ENCODE measurements at regions not wholly inside any gene's neighbourhood (a gene's known extent, or its start where the extent isn't known, plus 50 kb on each side); places are given as distances from the start of the nearest gene placed in this dataset.
"Not testable (repeated sequence)": the region's sequence is repeated elsewhere in the genome, so short reads cannot be mapped to it uniquely, and the experiment has no call there.

- WGBS: 77% methylated on average over 6 of the region's 6 CpGs
- H3K27me3 ChIP-seq (ENCODE audit: control insufficient read depth in 2 of 2, insufficient read depth in 1 of 2, low read length in 1 of 2); H3K36me3 ChIP-seq (ENCODE audit: control insufficient read depth in 2 of 2, insufficient read depth in 2 of 2, low read length in 1 of 2); H3K9me3 ChIP-seq (ENCODE audit: control insufficient read depth in 2 of 2, insufficient read depth in 1 of 2, low read length in 1 of 2); DNase-seq (ENCODE audit: low read depth in 6 of 9, low spot score in 9 of 9); H3K27ac ChIP-seq (ENCODE audit: low read depth in 1 of 2, low read length in 1 of 2); H3K4me1 ChIP-seq (ENCODE audit: control insufficient read depth in 2 of 2, insufficient read depth in 2 of 2, low read length in 2 of 2); H3K4me3 ChIP-seq (ENCODE audit: low read length in 2 of 2): not testable (repeated sequence)
Measured at GRCh38 chr12:42708374-42708773, 118.8 kb upstream of the PRICKLE1 start.

GRCh38 chr12:42707312-42708226, 118.0 kb upstream of the PRICKLE1 start:
- H3K4me1 ChIP-seq (ENCODE audit: control insufficient read depth in 2 of 2, insufficient read depth in 2 of 2, low read length in 2 of 2): no peaks in the 10 kb centered on the region
- WGBS: 94% methylated on average over 11 of the region's 11 CpGs
- H3K4me3 ChIP-seq (ENCODE audit: low read length in 2 of 2): no peak overlapping the region
- no peaks in the 10 kb centered on the region for H3K9me3 ChIP-seq (ENCODE audit: control insufficient read depth in 2 of 2, insufficient read depth in 1 of 2, low read length in 1 of 2)
- no peak overlapping the region for H3K27ac ChIP-seq (ENCODE audit: low read depth in 1 of 2, low read length in 1 of 2)
- H3K36me3 ChIP-seq (ENCODE audit: control insufficient read depth in 2 of 2, insufficient read depth in 2 of 2, low read length in 1 of 2): no peaks in the 10 kb centered on the region
- H3K27me3 ChIP-seq (ENCODE audit: control insufficient read depth in 2 of 2, insufficient read depth in 1 of 2, low read length in 1 of 2): no peaks in the 10 kb centered on the region
- no peak for DNase-seq (ENCODE audit: low read depth in 6 of 9, low spot score in 9 of 9)

GRCh38 chr12:42706321-42706720, 116.8 kb upstream of the PRICKLE1 start:
- no peak for DNase-seq (ENCODE audit: low read depth in 6 of 9, low spot score in 9 of 9)
- WGBS: 99% methylated on average over 1 of the region's 1 CpG
- H3K27ac ChIP-seq (ENCODE audit: low read depth in 1 of 2, low read length in 1 of 2): no peak overlapping the region

GRCh38 chr12:42705863-42706262, 116.3 kb upstream of the PRICKLE1 start:
- Histone ChIP-seq H3K27me3 (ENCODE audit: control insufficient read depth in 2 of 2, insufficient read depth in 1 of 2, low read length in 1 of 2) (no peaks in the 10 kb centered on the region), H3K4me1 (ENCODE audit: control insufficient read depth in 2 of 2, insufficient read depth in 2 of 2, low read length in 2 of 2) (no peaks in the 10 kb centered on the region), H3K9me3 (ENCODE audit: control insufficient read depth in 2 of 2, insufficient read depth in 1 of 2, low read length in 1 of 2) (no peaks in the 10 kb centered on the region), H3K27ac (ENCODE audit: low read depth in 1 of 2, low read length in 1 of 2) (no peak overlapping the region), H3K4me3 (ENCODE audit: low read length in 2 of 2) (no peak overlapping the region), H3K36me3 (ENCODE audit: control insufficient read depth in 2 of 2, insufficient read depth in 2 of 2, low read length in 1 of 2) (no peaks in the 10 kb centered on the region)
- no peak for DNase-seq (ENCODE audit: low read depth in 6 of 9, low spot score in 9 of 9)
- 73% methylated on average over 4 of the region's 4 CpGs for WGBS

More at GRCh38 chr12:42706321-42706720, 116.8 kb upstream of the PRICKLE1 start:
- H3K4me1 ChIP-seq (ENCODE audit: control insufficient read depth in 2 of 2, insufficient read depth in 2 of 2, low read length in 2 of 2): no peaks in the 10 kb centered on the region
- H3K9me3 ChIP-seq (ENCODE audit: control insufficient read depth in 2 of 2, insufficient read depth in 1 of 2, low read length in 1 of 2): no peaks in the 10 kb centered on the region
- H3K27me3 ChIP-seq (ENCODE audit: control insufficient read depth in 2 of 2, insufficient read depth in 1 of 2, low read length in 1 of 2): no peaks in the 10 kb centered on the region
- H3K4me3 ChIP-seq (ENCODE audit: low read length in 2 of 2): no peak overlapping the region
- no peaks in the 10 kb centered on the region for H3K36me3 ChIP-seq (ENCODE audit: control insufficient read depth in 2 of 2, insufficient read depth in 2 of 2, low read length in 1 of 2)

GRCh38 chr12:42704810-42705401, 115.4 kb upstream of the PRICKLE1 start:
- H3K27me3 ChIP-seq (ENCODE audit: control insufficient read depth in 2 of 2, insufficient read depth in 1 of 2, low read length in 1 of 2): no peaks in the 10 kb centered on the region
- H3K27ac ChIP-seq (ENCODE audit: low read depth in 1 of 2, low read length in 1 of 2): no peak overlapping the region
- H3K36me3 ChIP-seq (ENCODE audit: control insufficient read depth in 2 of 2, insufficient read depth in 2 of 2, low read length in 1 of 2): no peaks in the 10 kb centered on the region
- WGBS: 53% methylated on average over 2 of the region's 2 CpGs
- no peaks in the 10 kb centered on the region for H3K4me1 ChIP-seq (ENCODE audit: control insufficient read depth in 2 of 2, insufficient read depth in 2 of 2, low read length in 2 of 2)
- H3K9me3 ChIP-seq (ENCODE audit: control insufficient read depth in 2 of 2, insufficient read depth in 1 of 2, low read length in 1 of 2): no peaks in the 10 kb centered on the region
- DNase-seq (ENCODE audit: low read depth in 6 of 9, low spot score in 9 of 9): no peak
- no peak overlapping the region for H3K4me3 ChIP-seq (ENCODE audit: low read length in 2 of 2)

- Histone ChIP-seq H3K4me1 (ENCODE audit: control insufficient read depth in 2 of 2, insufficient read depth in 2 of 2, low read length in 2 of 2) (no peaks in the 10 kb centered on the region), H3K36me3 (ENCODE audit: control insufficient read depth in 2 of 2, insufficient read depth in 2 of 2, low read length in 1 of 2) (no peaks in the 10 kb centered on the region), H3K27me3 (ENCODE audit: control insufficient read depth in 2 of 2, insufficient read depth in 1 of 2, low read length in 1 of 2) (no peaks in the 10 kb centered on the region), H3K27ac (ENCODE audit: low read depth in 1 of 2, low read length in 1 of 2) (no peak overlapping the region), H3K9me3 (ENCODE audit: control insufficient read depth in 2 of 2, insufficient read depth in 1 of 2, low read length in 1 of 2) (peaks cover 0 to 4% of the 10 kb centered on the region in 2 donors), H3K4me3 (ENCODE audit: low read length in 2 of 2) (no peak overlapping the region)
- no peak for DNase-seq (ENCODE audit: low read depth in 6 of 9, low spot score in 9 of 9)
Measured at GRCh38 chr12:42704340-42704739, 114.8 kb upstream of the PRICKLE1 start.

GRCh38 chr12:42701084-42701483, 111.5 kb upstream of the PRICKLE1 start:
- DNase-seq (ENCODE audit: low read depth in 6 of 9, low spot score in 9 of 9): no peak
- H3K4me3 ChIP-seq (ENCODE audit: low read length in 2 of 2): no peak overlapping the region
- no peaks in the 10 kb centered on the region for H3K4me1 ChIP-seq (ENCODE audit: control insufficient read depth in 2 of 2, insufficient read depth in 2 of 2, low read length in 2 of 2)
- WGBS: 85% methylated on average over 3 of the region's 3 CpGs
- peaks cover 0 to 4% of the 10 kb centered on the region in 2 donors for H3K9me3 ChIP-seq (ENCODE audit: control insufficient read depth in 2 of 2, insufficient read depth in 1 of 2, low read length in 1 of 2)
- H3K27ac ChIP-seq (ENCODE audit: low read depth in 1 of 2, low read length in 1 of 2): no peak overlapping the region
- no peaks in the 10 kb centered on the region for H3K27me3 ChIP-seq (ENCODE audit: control insufficient read depth in 2 of 2, insufficient read depth in 1 of 2, low read length in 1 of 2)
- no peaks in the 10 kb centered on the region for H3K36me3 ChIP-seq (ENCODE audit: control insufficient read depth in 2 of 2, insufficient read depth in 2 of 2, low read length in 1 of 2)

- DNase-seq (ENCODE audit: low read depth in 6 of 9, low spot score in 9 of 9): no peak
Measured at GRCh38 chr12:42698213-42698612, 108.7 kb upstream of the PRICKLE1 start.

GRCh38 chr12:42696406-42697149, 107.0 kb upstream of the PRICKLE1 start:
- Histone ChIP-seq H3K36me3 (ENCODE audit: control insufficient read depth in 2 of 2, insufficient read depth in 2 of 2, low read length in 1 of 2) (no peaks in the 10 kb centered on the region), H3K4me1 (ENCODE audit: control insufficient read depth in 2 of 2, insufficient read depth in 2 of 2, low read length in 2 of 2) (no peaks in the 10 kb centered on the region), H3K27ac (ENCODE audit: low read depth in 1 of 2, low read length in 1 of 2) (no peak overlapping the region), H3K4me3 (ENCODE audit: low read length in 2 of 2) (no peak overlapping the region), H3K9me3 (ENCODE audit: control insufficient read depth in 2 of 2, insufficient read depth in 1 of 2, low read length in 1 of 2) (peaks cover 0 to 7% of the 10 kb centered on the region in 2 donors), H3K27me3 (ENCODE audit: control insufficient read depth in 2 of 2, insufficient read depth in 1 of 2, low read length in 1 of 2) (no peaks in the 10 kb centered on the region)
- WGBS: 81% methylated on average over 10 of the region's 10 CpGs
- DNase-seq (ENCODE audit: low read depth in 6 of 9, low spot score in 9 of 9): no peak

More at GRCh38 chr12:42698213-42698612, 108.7 kb upstream of the PRICKLE1 start:
- Histone ChIP-seq H3K27me3 (ENCODE audit: control insufficient read depth in 2 of 2, insufficient read depth in 1 of 2, low read length in 1 of 2) (no peaks in the 10 kb centered on the region), H3K36me3 (ENCODE audit: control insufficient read depth in 2 of 2, insufficient read depth in 2 of 2, low read length in 1 of 2) (no peaks in the 10 kb centered on the region), H3K27ac (ENCODE audit: low read depth in 1 of 2, low read length in 1 of 2) (no peak overlapping the region), H3K4me1 (ENCODE audit: control insufficient read depth in 2 of 2, insufficient read depth in 2 of 2, low read length in 2 of 2) (no peaks in the 10 kb centered on the region), H3K9me3 (ENCODE audit: control insufficient read depth in 2 of 2, insufficient read depth in 1 of 2, low read length in 1 of 2) (peaks cover 0 to 4% of the 10 kb centered on the region in 2 donors), H3K4me3 (ENCODE audit: low read length in 2 of 2) (no peak overlapping the region)
- WGBS: 84% methylated on average over 3 of the region's 3 CpGs

Measured in thymus (tissue), 11 donors.